GM23338 (cell line): ENCODE measurements at regions not wholly inside any gene's neighbourhood (a gene's known extent, or its start where the extent isn't known, plus 50 kb on each side); places are given as distances from the start of the nearest gene placed in this dataset.

Experiments used
- ATAC-seq: fragments of 200-7000 bp; cut with Tn5 transposase; 3 replicates; pipeline ENCODE4 v1.9.1; 2020
- DNase-seq: peaks from one replicate; pipeline ENCODE4 v3.0.0-alpha.2; 2015; ENCODE audit warnings: low spot score
- H2AFZ ChIP-seq: fragments of 200-600 bp; sonication (generic); 2 replicates; pipeline ENCODE4 v1.8.0; 2016; ENCODE audit warnings: antibody characterized with exemption, mild to moderate bottlenecking, moderate library complexity
- H3F3A ChIP-seq: fragments of 200-600 bp; sonication (generic); replicated peaks from 2 replicates; pipeline ENCODE4 v1.8.0; 2017; ENCODE audit warnings: antibody characterized with exemption, mixed run types, low read depth
- H3K27ac ChIP-seq: fragments of 200-600 bp; sonication (generic); 2 replicates; pipeline ENCODE4 v1.6.1; 2016; ENCODE audit warnings: low read depth
- H3K27me3 ChIP-seq: fragments of 200-600 bp; sonication (generic); 2 replicates; pipeline ENCODE4 v1.8.0; 2016; ENCODE audit warnings: mild to moderate bottlenecking, mixed run types, moderate library complexity; ENCODE audit not compliant: insufficient read depth
- H3K36me3 ChIP-seq: fragments of 200-600 bp; sonication (generic); 2 replicates; pipeline ENCODE4 v1.8.0; 2016; ENCODE audit warnings: mild to moderate bottlenecking; ENCODE audit not compliant: insufficient read depth
- H3K4me1 ChIP-seq: fragments of 200-600 bp; sonication (generic); 2 replicates; pipeline ENCODE4 v1.8.0; 2016; ENCODE audit warnings: mild to moderate bottlenecking, moderate library complexity; ENCODE audit not compliant: insufficient read depth
- H3K4me2 ChIP-seq: fragments of 200-600 bp; sonication (generic); 2 replicates; pipeline ENCODE4 v1.7.1; 2017; ENCODE audit warnings: mixed run types
- H3K4me3 ChIP-seq: fragments of 200-600 bp; sonication (generic); 2 replicates; pipeline ENCODE4 v1.6.1; 2016; ENCODE audit warnings: mixed run types
- H3K79me2 ChIP-seq: fragments of 200-600 bp; sonication (generic); replicated peaks from 2 replicates; pipeline ENCODE4 v1.8.0; 2017; ENCODE audit warnings: mild to moderate bottlenecking; ENCODE audit not compliant: insufficient read depth
- H3K9me2 ChIP-seq: fragments of 200-600 bp; sonication (generic); 2 replicates; pipeline ENCODE4 v1.8.0; 2017; ENCODE audit not compliant: insufficient read depth
- H4K20me1 ChIP-seq: fragments of 200-600 bp; sonication (generic); replicated peaks from 2 replicates; pipeline ENCODE4 v1.8.0; 2017; ENCODE audit warnings: mild to moderate bottlenecking; ENCODE audit not compliant: insufficient read depth
- H3K27ac Mint-ChIP-seq: 2 replicates; pipeline ENCODE4 v1.8.0; 2020; ENCODE audit warnings: inconsistent platforms, mild to moderate bottlenecking, moderate library complexity, mixed read lengths
- H3K27me3 Mint-ChIP-seq: 3 replicates; pipeline ENCODE4 v1.8.0; 2022; ENCODE audit warnings: low read depth, mild to moderate bottlenecking, moderate library complexity, mixed read lengths, inconsistent platforms; ENCODE audit not compliant: insufficient read depth, poor library complexity
- H3K36me3 Mint-ChIP-seq: 3 replicates; pipeline ENCODE4 v1.8.0; 2021; ENCODE audit warnings: low read depth, mild to moderate bottlenecking, inconsistent platforms, moderate library complexity, mixed read lengths
- H3K4me1 Mint-ChIP-seq: 3 replicates; pipeline ENCODE4 v1.8.0; 2020; ENCODE audit warnings: mild to moderate bottlenecking, inconsistent platforms, mixed read lengths
- H3K4me3 Mint-ChIP-seq: 3 replicates; pipeline ENCODE4 v1.8.0; 2021; ENCODE audit warnings: moderate library complexity, mild to moderate bottlenecking, inconsistent platforms, mixed read lengths
- H3K9me3 Mint-ChIP-seq: 3 replicates; pipeline ENCODE4 v1.8.0; 2020; ENCODE audit warnings: moderate library complexity, mild to moderate bottlenecking, inconsistent platforms, mixed read lengths
- CREB1 ChIP-seq: fragments of 250-450 bp; sonication (Bioruptor Pico); IDR thresholded peaks from 2 replicates; pipeline ENCODE4 v1.5.0; 2020; ENCODE audit warnings: low read depth, mild to moderate bottlenecking, moderate library complexity
- CTCF ChIP-seq, 2 experiments: fragments of 200-600 bp in 1 of 2; sonication (generic) in 1 of 2; conservative IDR thresholded peaks; 2 replicates each; pipeline versions ENCODE4 v1.5.1 to v1.6.1; 2016 to 2017; ENCODE audit warnings: antibody characterized with exemption in 2 of 2, low read depth in 2 of 2, mild to moderate bottlenecking in 2 of 2, moderate library complexity in 1 of 2
- EZH2 ChIP-seq: fragments of 200-600 bp; sonication (generic); IDR thresholded peaks from one replicate; pipeline ENCODE4 v1.8.0; 2017; ENCODE audit warnings: antibody characterized with exemption, mild to moderate bottlenecking, low read depth; ENCODE audit not compliant: unreplicated experiment
- EZH2phosphoT487 ChIP-seq: fragments of 200-600 bp; sonication (generic); IDR thresholded peaks from one replicate; pipeline ENCODE4 v1.8.1; 2018; ENCODE audit warnings: antibody characterized with exemption; ENCODE audit not compliant: unreplicated experiment
- JUNB ChIP-seq: IDR thresholded peaks from one replicate; pipeline ENCODE4 v1.6.1; 2016; ENCODE audit warnings: antibody characterized with exemption; ENCODE audit not compliant: unreplicated experiment
- NANOG ChIP-seq: IDR thresholded peaks from 2 replicates; pipeline ENCODE4 v1.6.1; 2016; ENCODE audit warnings: antibody characterized with exemption, borderline replicate concordance
- POLR2AphosphoS5 ChIP-seq: IDR thresholded peaks from 2 replicates; pipeline ENCODE4 v1.6.1; 2016; ENCODE audit warnings: antibody characterized with exemption, low read depth
- STAT1 ChIP-seq: IDR thresholded peaks from one replicate; pipeline ENCODE4 v1.6.1; 2016; ENCODE audit warnings: antibody characterized with exemption; ENCODE audit not compliant: unreplicated experiment
- ZNF114 ChIP-seq: fragments of 250-450 bp; sonication (Bioruptor Pico); IDR thresholded peaks from 2 replicates; pipeline ENCODE4 v1.5.0; 2020; ENCODE audit warnings: mild to moderate bottlenecking, moderate library complexity
- TF ChIP-seq, protein P1 (sequence below): IDR thresholded peaks from 2 replicates; pipeline ENCODE4 v1.6.1; 2016; ENCODE audit warnings: antibody characterized with exemption

- Histone ChIP-seq H3K27ac (no peak overlapping the region), H2AFZ (peak overlapping the region; percentile 28; the same call in 1 of the 2 replicates), H3K79me2 (no peaks in the 10 kb centered on the region), H3K9me2 (no peaks in the 10 kb centered on the region), H4K20me1 (no peaks in the 10 kb centered on the region), H3K4me2 (no peak overlapping the region), H3K4me1 (no peaks in the 10 kb centered on the region), H3K36me3 (no peaks in the 10 kb centered on the region), H3K27me3 (no peaks in the 10 kb centered on the region), H3F3A (no peaks in the 10 kb centered on the region), H3K4me3 (no peak overlapping the region)
- TF ChIP-seq JUNB, result no peak
- no peak for TF ChIP-seq CTCF (conservative IDR thresholded peaks at IDR 0.05; ENCODE audit: low read depth in 2 of 2)
- TF ChIP-seq, protein P1, sequence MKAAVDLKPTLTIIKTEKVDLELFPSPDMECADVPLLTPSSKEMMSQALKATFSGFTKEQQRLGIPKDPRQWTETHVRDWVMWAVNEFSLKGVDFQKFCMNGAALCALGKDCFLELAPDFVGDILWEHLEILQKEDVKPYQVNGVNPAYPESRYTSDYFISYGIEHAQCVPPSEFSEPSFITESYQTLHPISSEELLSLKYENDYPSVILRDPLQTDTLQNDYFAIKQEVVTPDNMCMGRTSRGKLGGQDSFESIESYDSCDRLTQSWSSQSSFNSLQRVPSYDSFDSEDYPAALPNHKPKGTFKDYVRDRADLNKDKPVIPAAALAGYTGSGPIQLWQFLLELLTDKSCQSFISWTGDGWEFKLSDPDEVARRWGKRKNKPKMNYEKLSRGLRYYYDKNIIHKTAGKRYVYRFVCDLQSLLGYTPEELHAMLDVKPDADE, result no peak
- TF ChIP-seq CREB1 (CRISPR knock-in tag), result no peak
- TF ChIP-seq ZNF114 (CRISPR knock-in tag), result no peak
- Mint-ChIP-seq H3K4me1 (peaks cover 2% of the 10 kb centered on the region; the same call in 1 of the 3 replicates), H3K27me3 (peaks cover 10% of the 10 kb centered on the region), H3K36me3 (no peaks in the 10 kb centered on the region), H3K4me3 (no peak overlapping the region), H3K9me3 (no peaks in the 10 kb centered on the region; the same call in 1 of the 3 replicates), H3K27ac (no peak overlapping the region)
- DNase-seq (no peak), ATAC-seq (no peak)
Observed at GRCh38 chr9:135349212-135350002, 130.2 kb upstream of the PPP1R26 start.

DNA sequence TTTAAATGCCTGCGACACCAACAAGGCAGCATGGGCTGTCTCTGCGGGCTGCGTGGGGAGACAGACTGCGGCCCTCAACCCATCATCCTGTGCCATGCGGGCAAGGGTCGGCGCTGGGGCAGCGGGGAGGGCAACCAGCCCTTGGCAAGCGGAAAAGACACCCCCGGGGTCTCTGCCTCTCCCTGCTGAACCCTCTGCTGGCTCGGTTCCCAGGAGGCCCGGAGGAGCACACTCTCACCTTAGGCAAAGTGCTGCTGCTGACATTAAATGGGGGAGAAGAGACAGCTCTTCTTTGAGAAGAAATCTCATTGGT is 129.6 kb upstream of the PPP1R26 start:
- Mint-ChIP-seq H3K27ac (no peak overlapping the region), H3K9me3 (no peaks in the 10 kb centered on the region; the same call in 1 of the 3 replicates), H3K4me1 (peaks cover 2% of the 10 kb centered on the region; the same call in 1 of the 3 replicates), H3K4me3 (no peak overlapping the region), H3K27me3 (peaks cover 6% of the 10 kb centered on the region), H3K36me3 (no peaks in the 10 kb centered on the region)
- no peak overlapping the region for H3K4me2 ChIP-seq
- H3K27ac ChIP-seq, result no peak overlapping the region
- no peaks in the 10 kb centered on the region for H3F3A ChIP-seq
- no peak for TF ChIP-seq CTCF (conservative IDR thresholded peaks at IDR 0.05; ENCODE audit: low read depth in 2 of 2)
- TF ChIP-seq NANOG, result no peak
- no peak for TF ChIP-seq STAT1
- TF ChIP-seq CREB1 (CRISPR knock-in tag), result no peak
- TF ChIP-seq POLR2AphosphoS5, result no peak
- no peak for TF ChIP-seq EZH2phosphoT487
- TF ChIP-seq, protein P1, result no peak
- TF ChIP-seq ZNF114 (CRISPR knock-in tag), result no peak
- TF ChIP-seq EZH2, result no peak
- H4K20me1 ChIP-seq, result no peaks in the 10 kb centered on the region
- H2AFZ ChIP-seq, result no peak overlapping the region
- no peaks in the 10 kb centered on the region for H3K27me3 ChIP-seq
- H3K4me1 ChIP-seq, result no peaks in the 10 kb centered on the region
- DNase-seq (no peak), ATAC-seq (no peak)
- no peaks in the 10 kb centered on the region for H3K79me2 ChIP-seq
- H3K4me3 ChIP-seq, result no peak overlapping the region
- no peaks in the 10 kb centered on the region for H3K9me2 ChIP-seq
- H3K36me3 ChIP-seq, result no peaks in the 10 kb centered on the region
